ENCODE measurements at regions not wholly inside any gene's neighbourhood (a gene's known extent, or its start where the extent isn't known, plus 50 kb on each side); places are given as distances from the start of the nearest gene placed in this dataset.
"Not testable (repeated sequence)": the region's sequence is repeated elsewhere in the genome, so short reads cannot be mapped to it uniquely, and the experiment has no call there.

GRCh38 chr20:11513241-11513745, 404.4 kb upstream of the BTBD3 start:
- not testable (repeated sequence) for H3K4me3 ChIP-seq (ENCODE audit: low read depth, low read length); H3K9me3 ChIP-seq (ENCODE audit: control insufficient read depth, insufficient read depth, low read length); H3K4me1 ChIP-seq (ENCODE audit: control insufficient read depth, insufficient read depth, low read length); H3K27ac ChIP-seq (ENCODE audit: low read depth, low read length); H3K27me3 ChIP-seq (ENCODE audit: control insufficient read depth, insufficient read depth, low read length); H3K36me3 ChIP-seq (ENCODE audit: control insufficient read depth, insufficient read depth, low read length); H3K9ac ChIP-seq (ENCODE audit: low read depth, low read length)

DNA sequence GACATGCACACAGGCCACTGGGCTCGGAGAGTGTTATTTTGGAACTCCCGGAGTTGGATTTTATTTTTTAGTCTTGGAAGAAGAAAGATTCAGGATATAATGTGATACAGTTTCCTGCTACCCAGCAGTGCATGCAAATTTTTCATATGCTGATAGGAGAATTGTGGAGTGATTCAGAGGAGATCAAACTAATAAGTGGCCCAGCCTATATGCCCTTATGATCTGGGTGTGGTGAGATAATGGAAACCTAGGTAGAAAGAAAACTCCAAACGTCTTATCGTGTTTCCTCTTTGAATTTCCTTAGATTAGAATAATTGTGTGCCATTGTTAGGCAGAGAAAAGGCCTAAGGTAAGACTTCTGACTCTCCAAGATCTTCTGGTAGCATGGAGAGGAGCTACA, 401.2 kb upstream of the BTBD3 start:
- Histone ChIP-seq H3K36me3 (ENCODE audit: control insufficient read depth, insufficient read depth, low read length) (no peaks in the 10 kb centered on the region), H3K9ac (ENCODE audit: low read depth, low read length) (no peak overlapping the region), H3K4me1 (ENCODE audit: control insufficient read depth, insufficient read depth, low read length) (no peaks in the 10 kb centered on the region), H3K9me3 (ENCODE audit: control insufficient read depth, insufficient read depth, low read length) (peaks cover 8% of the 10 kb centered on the region; the same call in 1 of the 2 replicates), H3K27ac (ENCODE audit: low read depth, low read length) (no peak overlapping the region), H3K27me3 (ENCODE audit: control insufficient read depth, insufficient read depth, low read length) (no peaks in the 10 kb centered on the region), H3K4me3 (ENCODE audit: low read depth, low read length) (no peak overlapping the region)

- Histone ChIP-seq H3K4me1 (ENCODE audit: control insufficient read depth, insufficient read depth, low read length) (no peaks in the 10 kb centered on the region), H3K27ac (ENCODE audit: low read depth, low read length) (no peak overlapping the region)
These were observed 397.1 kb upstream of the BTBD3 start for GRCh38 chr20:11520596-11520995.

DNA sequence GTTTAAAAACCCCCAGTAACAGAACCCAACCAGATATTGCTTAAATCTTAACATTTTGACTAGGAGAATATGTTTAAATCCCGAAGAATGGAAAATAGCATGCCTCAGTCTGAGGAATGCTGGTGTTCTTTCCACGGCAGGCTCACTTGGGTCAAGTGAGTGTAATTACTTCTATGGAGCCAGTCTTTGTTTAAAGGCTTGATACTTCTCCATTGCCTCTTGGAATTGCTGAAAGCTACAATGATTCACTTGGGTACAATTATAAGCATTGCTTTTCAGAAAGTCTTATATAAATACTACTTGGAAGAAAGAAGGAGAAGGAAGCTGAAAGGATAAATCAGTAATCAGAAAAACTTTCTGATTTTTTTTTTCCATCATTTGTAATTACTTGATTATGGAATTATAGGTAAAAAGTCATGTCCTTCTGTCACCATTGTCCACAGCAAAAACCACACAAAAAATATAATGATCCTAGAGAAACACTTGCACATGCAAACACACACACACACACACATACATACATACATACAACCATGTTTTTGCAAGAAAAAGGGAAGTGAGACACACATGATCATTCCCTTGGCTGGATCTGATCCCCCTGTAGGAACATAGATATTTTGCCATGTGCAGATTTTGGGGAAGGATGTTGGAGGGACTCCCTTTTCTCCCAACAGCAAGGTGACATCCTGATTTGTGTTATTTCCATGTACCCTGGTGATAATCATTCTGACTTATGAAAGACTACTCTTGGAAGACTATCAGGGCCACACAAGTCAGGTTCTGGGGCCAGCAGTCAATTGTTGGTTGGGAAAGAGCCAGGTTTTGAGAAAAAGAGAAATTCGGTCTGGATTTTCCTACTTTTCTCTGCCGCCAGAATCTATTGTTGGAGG, 396.0 kb upstream of the BTBD3 start:
- no peak overlapping the region for H3K9ac ChIP-seq (ENCODE audit: low read depth, low read length)
- no peak overlapping the region for H3K27ac ChIP-seq (ENCODE audit: low read depth, low read length)
- no peaks in the 10 kb centered on the region for H3K4me1 ChIP-seq (ENCODE audit: control insufficient read depth, insufficient read depth, low read length)
- no peaks in the 10 kb centered on the region for H3K36me3 ChIP-seq (ENCODE audit: control insufficient read depth, insufficient read depth, low read length)
- H3K9me3 ChIP-seq (ENCODE audit: control insufficient read depth, insufficient read depth, low read length): no peaks in the 10 kb centered on the region
- no peaks in the 10 kb centered on the region for H3K27me3 ChIP-seq (ENCODE audit: control insufficient read depth, insufficient read depth, low read length)
- no peak overlapping the region for H3K4me3 ChIP-seq (ENCODE audit: low read depth, low read length)

More at GRCh38 chr20:11520596-11520995, 397.1 kb upstream of the BTBD3 start:
- H3K27me3 ChIP-seq (ENCODE audit: control insufficient read depth, insufficient read depth, low read length): no peaks in the 10 kb centered on the region
- no peak overlapping the region for H3K4me3 ChIP-seq (ENCODE audit: low read depth, low read length)
- H3K9ac ChIP-seq (ENCODE audit: low read depth, low read length): no peak overlapping the region
- H3K9me3 ChIP-seq (ENCODE audit: control insufficient read depth, insufficient read depth, low read length): no peaks in the 10 kb centered on the region
- H3K36me3 ChIP-seq (ENCODE audit: control insufficient read depth, insufficient read depth, low read length): no peaks in the 10 kb centered on the region

DNA sequence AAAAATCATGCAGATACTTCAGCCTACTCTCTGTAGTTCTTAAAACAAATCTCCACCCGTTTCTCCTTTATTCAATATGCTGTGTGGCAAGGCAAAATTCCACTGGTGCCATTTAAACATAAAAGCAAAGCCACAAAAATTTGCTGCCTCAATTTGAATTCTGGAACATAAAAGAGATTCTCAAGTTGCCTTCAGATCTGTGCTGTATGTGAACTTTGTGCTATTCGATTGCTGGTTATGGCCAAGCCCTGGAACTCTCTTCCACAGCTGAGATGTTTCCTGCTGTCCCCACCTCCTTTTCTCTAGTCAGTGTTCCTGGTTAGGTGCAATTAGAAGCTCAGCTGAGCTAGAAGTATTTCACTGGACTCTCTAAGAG, 395.3 kb upstream of the BTBD3 start:
- Histone ChIP-seq H3K27me3 (ENCODE audit: control insufficient read depth, insufficient read depth, low read length) (no peaks in the 10 kb centered on the region), H3K4me1 (ENCODE audit: control insufficient read depth, insufficient read depth, low read length) (no peaks in the 10 kb centered on the region), H3K9me3 (ENCODE audit: control insufficient read depth, insufficient read depth, low read length) (no peaks in the 10 kb centered on the region), H3K4me3 (ENCODE audit: low read depth, low read length) (no peak overlapping the region), H3K9ac (ENCODE audit: low read depth, low read length) (no peak overlapping the region), H3K27ac (ENCODE audit: low read depth, low read length) (no peak overlapping the region), H3K36me3 (ENCODE audit: control insufficient read depth, insufficient read depth, low read length) (no peaks in the 10 kb centered on the region)

GRCh38 chr20:11529047-11529446, 388.6 kb upstream of the BTBD3 start:
- H3K27ac ChIP-seq (ENCODE audit: low read depth, low read length): no peak overlapping the region
- peaks cover 11% of the 10 kb centered on the region; the same call in 1 of the 2 replicates for H3K9me3 ChIP-seq (ENCODE audit: control insufficient read depth, insufficient read depth, low read length)
- H3K9ac ChIP-seq (ENCODE audit: low read depth, low read length): no peak overlapping the region
- no peak overlapping the region for H3K4me3 ChIP-seq (ENCODE audit: low read depth, low read length)
- no peaks in the 10 kb centered on the region for H3K27me3 ChIP-seq (ENCODE audit: control insufficient read depth, insufficient read depth, low read length)
- no peaks in the 10 kb centered on the region for H3K36me3 ChIP-seq (ENCODE audit: control insufficient read depth, insufficient read depth, low read length)
- no peaks in the 10 kb centered on the region for H3K4me1 ChIP-seq (ENCODE audit: control insufficient read depth, insufficient read depth, low read length)

DNA sequence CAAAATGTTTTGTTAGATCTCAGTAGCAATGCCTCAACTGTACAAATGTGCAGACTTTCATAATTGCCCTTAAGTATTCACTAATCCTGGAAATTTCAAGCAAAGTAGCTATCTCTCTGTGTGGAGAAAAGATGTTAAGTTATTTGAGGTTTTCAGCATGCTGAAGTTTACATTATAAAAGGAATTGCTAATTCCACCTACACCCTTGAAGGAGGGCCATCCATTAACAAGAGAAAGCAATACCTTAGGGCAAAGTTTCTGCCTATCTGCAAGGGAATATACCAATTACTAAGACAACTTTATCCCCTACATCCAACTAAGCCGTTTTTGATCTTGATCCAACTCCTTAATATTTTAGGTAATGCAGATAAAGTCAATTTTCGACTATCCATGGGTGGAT, 380.7 kb upstream of the BTBD3 start:
- Histone ChIP-seq H3K4me1 (ENCODE audit: control insufficient read depth, insufficient read depth, low read length) (peaks cover 60% of the 10 kb centered on the region), H3K9ac (ENCODE audit: low read depth, low read length) (peak overlapping the region; percentile 60), H3K27ac (ENCODE audit: low read depth, low read length) (peak overlapping the region; percentile 67), H3K4me3 (ENCODE audit: low read depth, low read length) (peak overlapping the region; percentile 52), H3K9me3 (ENCODE audit: control insufficient read depth, insufficient read depth, low read length) (peaks cover 1% of the 10 kb centered on the region; the same call in 1 of the 2 replicates), H3K27me3 (ENCODE audit: control insufficient read depth, insufficient read depth, low read length) (no peaks in the 10 kb centered on the region), H3K36me3 (ENCODE audit: control insufficient read depth, insufficient read depth, low read length) (no peaks in the 10 kb centered on the region)

- H3K36me3 ChIP-seq (ENCODE audit: control insufficient read depth, insufficient read depth, low read length): no peaks in the 10 kb centered on the region
- no peak overlapping the region for H3K4me3 ChIP-seq (ENCODE audit: low read depth, low read length)
- H3K4me1 ChIP-seq (ENCODE audit: control insufficient read depth, insufficient read depth, low read length): peaks cover 69% of the 10 kb centered on the region
- peak overlapping the region; percentile 88 for H3K27ac ChIP-seq (ENCODE audit: low read depth, low read length)
- H3K27me3 ChIP-seq (ENCODE audit: control insufficient read depth, insufficient read depth, low read length): no peaks in the 10 kb centered on the region
- H3K9ac ChIP-seq (ENCODE audit: low read depth, low read length): no peak overlapping the region
- no peaks in the 10 kb centered on the region for H3K9me3 ChIP-seq (ENCODE audit: control insufficient read depth, insufficient read depth, low read length)
These were observed 378.2 kb upstream of the BTBD3 start for GRCh38 chr20:11539450-11539849.

- H3K4me3 ChIP-seq (ENCODE audit: low read depth, low read length): peak overlapping the region; percentile 30; the same call in 1 of the 2 replicates
- H3K36me3 ChIP-seq (ENCODE audit: control insufficient read depth, insufficient read depth, low read length): no peaks in the 10 kb centered on the region
- H3K27ac ChIP-seq (ENCODE audit: low read depth, low read length): peak overlapping the region; percentile 88
- H3K9ac ChIP-seq (ENCODE audit: low read depth, low read length): peak overlapping the region; percentile 37; the same call in 1 of the 2 replicates
- H3K27me3 ChIP-seq (ENCODE audit: control insufficient read depth, insufficient read depth, low read length): no peaks in the 10 kb centered on the region
- peaks cover 63% of the 10 kb centered on the region for H3K4me1 ChIP-seq (ENCODE audit: control insufficient read depth, insufficient read depth, low read length)
- H3K9me3 ChIP-seq (ENCODE audit: control insufficient read depth, insufficient read depth, low read length): no peaks in the 10 kb centered on the region
These were observed 377.1 kb upstream of the BTBD3 start for GRCh38 chr20:11540558-11540957.

DNA sequence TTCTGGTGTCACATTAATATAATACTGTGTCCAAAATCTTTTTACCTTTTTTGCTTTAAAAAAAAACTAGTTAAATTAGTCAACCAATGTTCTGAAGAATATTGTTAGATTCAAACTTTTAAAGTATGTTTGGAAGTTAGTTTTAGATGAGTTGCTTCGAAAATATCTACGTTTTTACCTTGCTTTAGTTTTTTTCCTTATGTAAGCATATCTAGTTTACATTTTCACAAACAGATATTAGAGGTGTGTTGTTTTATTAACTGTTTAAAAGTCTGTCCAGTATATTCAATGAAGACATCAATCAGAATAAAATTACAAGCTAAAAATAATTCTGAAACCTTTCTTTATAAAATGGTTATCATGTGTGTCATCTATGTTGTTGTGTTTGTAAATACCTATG, 375.0 kb upstream of the BTBD3 start:
- Histone ChIP-seq H3K27me3 (ENCODE audit: control insufficient read depth, insufficient read depth, low read length) (no peaks in the 10 kb centered on the region), H3K4me3 (ENCODE audit: low read depth, low read length) (no peak overlapping the region), H3K9ac (ENCODE audit: low read depth, low read length) (no peak overlapping the region), H3K36me3 (ENCODE audit: control insufficient read depth, insufficient read depth, low read length) (no peaks in the 10 kb centered on the region), H3K4me1 (ENCODE audit: control insufficient read depth, insufficient read depth, low read length) (peaks cover 46% of the 10 kb centered on the region), H3K9me3 (ENCODE audit: control insufficient read depth, insufficient read depth, low read length) (no peaks in the 10 kb centered on the region), H3K27ac (ENCODE audit: low read depth, low read length) (no peak overlapping the region)

DNA sequence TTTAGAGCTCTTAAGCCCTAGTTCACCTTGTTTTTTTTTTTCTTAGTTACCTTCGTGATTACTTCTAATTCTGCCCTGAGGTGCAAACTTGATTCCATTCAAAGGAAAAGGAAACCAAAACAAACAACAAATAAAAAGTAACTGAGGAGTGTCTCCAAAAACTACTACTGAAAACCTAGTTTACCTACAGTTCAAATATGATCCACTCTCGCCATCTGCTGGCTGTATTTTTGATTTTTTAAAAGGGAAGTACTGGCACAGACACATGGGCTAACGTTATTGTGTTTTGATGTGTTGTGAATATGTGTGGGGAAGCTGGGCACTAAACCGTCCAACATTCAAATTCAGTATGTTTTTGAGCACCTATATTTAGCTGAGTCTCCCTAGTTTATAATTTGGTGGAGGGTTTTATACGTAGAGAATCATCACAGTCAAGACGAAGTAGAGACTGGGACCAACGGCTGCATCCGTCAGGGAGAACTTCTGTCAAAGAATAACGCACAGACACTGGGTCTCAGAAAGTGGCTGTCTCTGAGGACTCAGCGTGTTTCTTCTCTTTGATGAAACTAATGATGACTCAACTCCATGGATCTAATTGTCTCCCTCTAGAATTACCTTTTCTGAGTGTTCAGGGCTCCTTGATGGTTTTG, 373.5 kb upstream of the BTBD3 start:
- H3K4me3 ChIP-seq (ENCODE audit: low read depth, low read length): no peak overlapping the region
- no peaks in the 10 kb centered on the region for H3K36me3 ChIP-seq (ENCODE audit: control insufficient read depth, insufficient read depth, low read length)
- H3K9ac ChIP-seq (ENCODE audit: low read depth, low read length): no peak overlapping the region
- no peaks in the 10 kb centered on the region for H3K27me3 ChIP-seq (ENCODE audit: control insufficient read depth, insufficient read depth, low read length)
- H3K27ac ChIP-seq (ENCODE audit: low read depth, low read length): peak overlapping the region; percentile 44
- no peaks in the 10 kb centered on the region for H3K9me3 ChIP-seq (ENCODE audit: control insufficient read depth, insufficient read depth, low read length)
- peaks cover 31% of the 10 kb centered on the region for H3K4me1 ChIP-seq (ENCODE audit: control insufficient read depth, insufficient read depth, low read length)

All from HUES48 (cell line).